HepG2 (cell line): ENCODE measurements at regions not wholly inside any gene's neighbourhood (a gene's known extent, or its start where the extent isn't known, plus 50 kb on each side); places are given as distances from the start of the nearest gene placed in this dataset.

ENCODE experiments used
- ATF6 ChIP-seq: sonication (generic); formaldehyde crosslinking; conservative IDR thresholded peaks from 2 replicates; pipeline ENCODE4 v1.4.0; 2020; ENCODE audit warnings: missing genetic modification reagents
- CBFB ChIP-seq: sonication (generic); formaldehyde crosslinking; IDR thresholded peaks from 2 replicates; pipeline ENCODE4 v1.4.0; 2020; ENCODE audit warnings: missing genetic modification reagents
- GABPA ChIP-seq, 2 experiments: IDR thresholded peaks; 2 replicates each; pipeline ENCODE4 v1.6.1; 2011 to 2016; ENCODE audit warnings: low read depth in 2 of 2, low read length in 1 of 2, missing biosample characterization in 1 of 2, missing genetic modification characterization in 1 of 2
- GPBP1L1 ChIP-seq: sonication (generic); formaldehyde crosslinking; IDR thresholded peaks from 2 replicates; pipeline ENCODE4 v1.5.0; 2020; ENCODE audit warnings: mild to moderate bottlenecking, missing genetic modification reagents
- JUND ChIP-seq: sonication (generic); formaldehyde crosslinking; IDR thresholded peaks from 2 replicates; pipeline ENCODE4 v1.8.0; 2022; ENCODE audit warnings: mild to moderate bottlenecking, missing genetic modification reagents
- MXI1 ChIP-seq: IDR thresholded peaks from 3 replicates; pipeline ENCODE4 v1.6.1; 2012; ENCODE audit warnings: low read depth, low read length, inconsistent platforms, borderline replicate concordance
- NFYC ChIP-seq: IDR thresholded peaks from 2 replicates; pipeline ENCODE4 v1.6.1; 2016; ENCODE audit warnings: missing genetic modification reagents, missing compliant biosample characterization
- POLR2A ChIP-seq, 2 experiments: IDR thresholded peaks; 2 replicates each; pipeline ENCODE4 v1.6.1; 2011; ENCODE audit warnings: low read depth in 2 of 2, low read length in 2 of 2, mild to moderate bottlenecking in 1 of 2, moderate library complexity in 1 of 2; ENCODE audit not compliant: insufficient read depth in 1 of 2
- USF2 ChIP-seq, 2 experiments: sonication (generic) in 1 of 2; formaldehyde crosslinking in 1 of 2; IDR thresholded peaks; 2 replicates each; pipeline versions ENCODE4 v1.5.1 to v1.6.1; 2011 to 2020; ENCODE audit warnings: borderline replicate concordance in 1 of 2, low read depth in 1 of 2, low read length in 1 of 2, mild to moderate bottlenecking in 1 of 2, missing genetic modification reagents in 1 of 2, moderate library complexity in 1 of 2
- ZNF30 ChIP-seq: sonication (generic); formaldehyde crosslinking; IDR thresholded peaks from 2 replicates; pipeline ENCODE4 v1.5.0; 2020; ENCODE audit warnings: mild to moderate bottlenecking, missing genetic modification reagents
- ZNF570 ChIP-seq: sonication (generic); formaldehyde crosslinking; IDR thresholded peaks from 2 replicates; pipeline ENCODE4 v1.4.0; 2020; ENCODE audit warnings: mild to moderate bottlenecking, missing genetic modification reagents, borderline replicate concordance
- ZNF720 ChIP-seq: sonication (generic); formaldehyde crosslinking; IDR thresholded peaks from 2 replicates; pipeline ENCODE4 v1.4.0; 2020; ENCODE audit warnings: missing genetic modification reagents

- TF ChIP-seq USF2 (IDR thresholded peaks at IDR 0.05; ENCODE audit: low read depth, low read length) (no peak), USF2 (CRISPR knock-in tag; IDR thresholded peaks at IDR 0.05; ENCODE audit: borderline replicate concordance) (no peak), ZNF570 (no peak), JUND (CRISPR knock-in tag) (no peak), ATF6 (no peak), NFYC (no peak), ZNF720 (CRISPR knock-in tag) (no peak), ZNF30 (CRISPR knock-in tag) (no peak), GABPA (IDR thresholded peaks at IDR 0.05; ENCODE audit: low read depth, low read length) (no peak), GABPA (CRISPR knock-in tag; IDR thresholded peaks at IDR 0.05; ENCODE audit: low read depth) (no peak), POLR2A (IDR thresholded peaks at IDR 0.05; ENCODE audit: insufficient read depth in 1 of 2, low read depth in 2 of 2, low read length in 2 of 2) (no peak), MXI1 (no peak), GPBP1L1 (CRISPR knock-in tag) (no peak), CBFB (CRISPR knock-in tag) (no peak)
Measured at GRCh38 chr16:63983401-63983800, 1138.5 kb downstream of the CDH11 start.
